ENCODE measurements at regions not wholly inside any gene's neighbourhood (a gene's known extent, or its start where the extent isn't known, plus 50 kb on each side); places are given as distances from the start of the nearest gene placed in this dataset.

- CTCF ChIA-PET, result no interaction called here
- no peak for TF ChIP-seq CTCF (IDR thresholded peaks at IDR 0.05)
- no peak for TF ChIP-seq EZH2 (IDR thresholded peaks at IDR 0.05; ENCODE audit: borderline replicate concordance, insufficient read depth, low read depth, low read length, poor library complexity, severe bottlenecking)
- no peaks in the 10 kb centered on the region for H3K27me3 ChIP-seq (replicated peaks in 1 of 4; ENCODE audit: control extremely low read depth in 1 of 4, control insufficient read depth in 3 of 4, insufficient read depth in 4 of 4, low read length in 3 of 4)
- H3K9me3 ChIP-seq (ENCODE audit: control extremely low read depth in 1 of 3, control insufficient read depth in 2 of 3, insufficient read depth in 1 of 3, low read length in 2 of 3), result peaks cover 0 to 8% (median 0%) of the 10 kb centered on the region in 3 donors
- Mint-ChIP-seq H3K27me3 (no peaks in the 10 kb centered on the region), H3K4me3 (no peak overlapping the region), H3K27ac (no peak overlapping the region), H3K9me3 (ENCODE audit: insufficient read depth) (no peaks in the 10 kb centered on the region), H3K4me1 (no peaks in the 10 kb centered on the region)
- intact Hi-C loops (cut with micrococcal nuclease), result no loop called here
- H4K20me1 ChIP-seq (ENCODE audit: control insufficient read depth, insufficient read depth, low read length, poor library complexity, severe bottlenecking), result no peaks in the 10 kb centered on the region
- no peak overlapping the region for H3K9ac ChIP-seq (ENCODE audit: low read length)
- POLR2A ChIA-PET, result no interaction called here
- H3K36me3 ChIP-seq (replicated peaks in 1 of 2; ENCODE audit: control extremely low read depth in 1 of 2, control insufficient read depth in 1 of 2, extremely low read depth in 1 of 2, insufficient read depth in 2 of 2, low read length in 1 of 2), result no peaks in the 10 kb centered on the region
- no CpG with 5 or more reads among the region's 2 CpGs for WGBS (ENCODE audit: insufficient coverage)
- H3K4me2 ChIP-seq (replicated peaks; ENCODE audit: low read depth, low read length, poor library complexity, severe bottlenecking), result no peak overlapping the region
- no peak overlapping the region for H3K27ac ChIP-seq (ENCODE audit: low read length in 2 of 2)
- H3K4me1 ChIP-seq (ENCODE audit: control insufficient read depth in 2 of 2, insufficient read depth in 2 of 2, low read length in 2 of 2), result no peaks in the 10 kb centered on the region
- DNase-seq, result no peak
- no peak overlapping the region for H2AFZ ChIP-seq (ENCODE audit: insufficient read depth, low read depth, low read length, poor library complexity, severe bottlenecking)
- H3K79me2 ChIP-seq (ENCODE audit: control insufficient read depth, insufficient read depth, low read length), result no peaks in the 10 kb centered on the region
- no peak overlapping the region for H3K4me3 ChIP-seq (ENCODE audit: control extremely low read depth in 1 of 5, extremely low read depth in 1 of 5, insufficient read depth in 1 of 5, low read depth in 2 of 5, low read length in 4 of 5)
- ATAC-seq (ENCODE audit: low read depth), result no peak
Measured at GRCh38 chr2:156087875-156088274, 244.6 kb downstream of the NR4A2 start.

DNA sequence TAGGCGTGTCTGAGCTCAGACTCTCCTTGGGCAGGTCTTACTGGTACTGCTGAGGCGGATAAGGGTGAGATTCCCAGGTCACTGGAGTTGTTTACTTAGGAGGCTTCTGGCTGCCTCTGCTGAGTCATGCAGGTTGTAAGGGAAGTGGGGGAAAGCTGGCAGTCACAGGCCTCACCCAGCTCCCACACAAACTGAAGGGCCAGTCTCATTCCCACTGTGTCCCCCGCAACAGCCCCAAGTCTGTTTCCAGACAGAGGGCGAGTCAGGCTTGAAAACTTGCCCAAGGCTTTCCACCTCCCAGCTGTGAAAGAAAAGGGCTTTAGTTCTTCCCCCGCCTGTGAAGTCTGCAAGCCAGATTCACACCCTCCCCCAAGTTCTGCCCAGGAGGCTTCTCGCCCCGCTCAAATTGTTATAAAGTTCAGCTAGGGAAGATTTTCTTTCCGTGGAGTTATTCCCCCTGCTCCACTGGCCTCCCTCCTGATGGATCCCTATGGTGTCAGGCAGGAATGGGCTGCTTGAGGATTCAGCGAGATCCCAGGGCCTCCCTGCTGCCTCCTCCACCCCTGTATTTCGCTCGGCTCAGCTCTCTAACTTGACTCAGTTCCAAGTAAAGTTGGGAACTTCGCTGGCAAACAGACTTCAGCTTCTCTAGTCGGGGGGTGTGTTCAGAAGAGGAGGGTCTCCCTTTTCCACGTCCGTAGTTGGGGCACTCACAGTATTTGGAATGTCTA lies 248.6 kb downstream of the NR4A2 start:
- H3K27me3 ChIP-seq (replicated peaks in 1 of 4; ENCODE audit: control extremely low read depth in 1 of 4, control insufficient read depth in 3 of 4, insufficient read depth in 4 of 4, low read length in 3 of 4), result no peaks in the 10 kb centered on the region
- DNase-seq, result no peak
- no peak for ATAC-seq (ENCODE audit: low read depth)
- ChIA-PET CTCF (no interaction called here), POLR2A (no interaction called here)
- H3K4me3 ChIP-seq (ENCODE audit: control extremely low read depth in 1 of 5, extremely low read depth in 1 of 5, insufficient read depth in 1 of 5, low read depth in 2 of 5, low read length in 4 of 5), result no peak overlapping the region
- Mint-ChIP-seq H3K4me3 (no peak overlapping the region), H3K4me1 (no peaks in the 10 kb centered on the region), H3K9me3 (ENCODE audit: insufficient read depth) (peaks cover 3% of the 10 kb centered on the region), H3K27ac (no peak overlapping the region), H3K27me3 (no peaks in the 10 kb centered on the region)
- peaks cover 0 to 8% (median 0%) of the 10 kb centered on the region in 3 donors for H3K9me3 ChIP-seq (ENCODE audit: control extremely low read depth in 1 of 3, control insufficient read depth in 2 of 3, insufficient read depth in 1 of 3, low read length in 2 of 3)
- H3K9ac ChIP-seq (ENCODE audit: low read length), result no peak overlapping the region
- no peaks in the 10 kb centered on the region for H4K20me1 ChIP-seq (ENCODE audit: control insufficient read depth, insufficient read depth, low read length, poor library complexity, severe bottlenecking)
- intact Hi-C loops (cut with micrococcal nuclease), result no loop called here
- no peaks in the 10 kb centered on the region for H3K4me1 ChIP-seq (ENCODE audit: control insufficient read depth in 2 of 2, insufficient read depth in 2 of 2, low read length in 2 of 2)
- no peaks in the 10 kb centered on the region for H3K79me2 ChIP-seq (ENCODE audit: control insufficient read depth, insufficient read depth, low read length)
- H3K36me3 ChIP-seq (replicated peaks in 1 of 2; ENCODE audit: control extremely low read depth in 1 of 2, control insufficient read depth in 1 of 2, extremely low read depth in 1 of 2, insufficient read depth in 2 of 2, low read length in 1 of 2), result no peaks in the 10 kb centered on the region
- H3K27ac ChIP-seq (ENCODE audit: low read length in 2 of 2), result no peak overlapping the region
- 77% methylated on average over 8 of the region's 15 CpGs for WGBS (ENCODE audit: insufficient coverage)
- TF ChIP-seq EZH2 (IDR thresholded peaks at IDR 0.05; ENCODE audit: borderline replicate concordance, insufficient read depth, low read depth, low read length, poor library complexity, severe bottlenecking) (no peak), CTCF (IDR thresholded peaks at IDR 0.05) (no peak)
- no peak overlapping the region for H2AFZ ChIP-seq (ENCODE audit: insufficient read depth, low read depth, low read length, poor library complexity, severe bottlenecking)
- H3K4me2 ChIP-seq (replicated peaks; ENCODE audit: low read depth, low read length, poor library complexity, severe bottlenecking), result no peak overlapping the region

Measured in B cell (primary cell).